Heart left ventricle (tissue), 13 donors: ENCODE measurements at regions not wholly inside any gene's neighbourhood (a gene's known extent, or its start where the extent isn't known, plus 50 kb on each side); places are given as distances from the start of the nearest gene placed in this dataset.

Source experiments
- POLR2A ChIP-seq, 2 donors: fragments of 450-650 bp; IDR thresholded peaks; one replicate each; pipeline ENCODE4 v1.6.1; 2017; ENCODE audit warnings: antibody characterized with exemption in 2 of 2, mild to moderate bottlenecking in 2 of 2, moderate library complexity in 2 of 2
- TF ChIP-seq, protein P1 (sequence below), 12 donors: fragments of 200-600 bp; sonication (generic) in 4 of 12; IDR thresholded peaks; one replicate each; pipeline versions ENCODE4 v1.5.0 to v1.8.0; 2018 to 2022; ENCODE audit warnings: antibody characterized with exemption in 12 of 12, mild to moderate bottlenecking in 5 of 12
- donor health status: ischemic (EF 13 %, LVEDD 7.1; RV severe dilation, severe dysfunction).
- donor health status: DM: no; HTN: yes; CAD: no.
- donor health status: DM: no; HTN: no; CAD: no.
- donor health status: ischemic (EF 25% LVEDD 6.9; RV normal size, moderate dysfunction).
- donor health status: ischemic (EF 25% LVEDD 5.7; RV mildly dilated, moderate dysfunction).
- donor health status: ischemic (EF 35%, LVEDD 5.7; RV mildly dilated, moderate dysfunction).
- donor health status: nonischemic (EF 11% LVEDD 7.7; RV severe dilation, severe dysfunction).
- donor health status: DM: yes; HTN: yes; CAD: no.
- donor health status: PGD.
- donor health status: ischemic (EF 29% LVEDD 5.4; RV normal size, mild dysfunction).
- donor health status: nonischemic (EF 23%, LVEDD 6.1; RV moderate dilation, normal function).

DNA sequence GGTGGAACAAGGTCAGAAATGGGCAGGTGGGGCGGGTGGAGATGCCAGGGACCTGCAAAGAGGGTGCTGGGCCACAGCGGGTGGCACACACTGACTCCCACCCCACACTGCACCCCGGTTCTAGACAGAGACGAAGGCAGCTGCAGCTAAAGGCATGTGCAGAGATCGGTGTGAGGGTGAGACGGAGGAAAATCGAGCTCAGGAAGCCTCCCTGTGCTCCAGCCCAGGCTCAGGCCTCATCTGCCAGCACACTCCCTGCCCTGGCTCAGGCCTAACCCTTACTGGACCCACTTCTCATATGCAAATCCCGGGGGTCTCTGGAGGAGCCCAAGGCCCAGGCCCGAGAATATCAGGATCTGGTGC is 130.8 kb upstream of the PPP1R26 start:
- TF ChIP-seq, protein P1, sequence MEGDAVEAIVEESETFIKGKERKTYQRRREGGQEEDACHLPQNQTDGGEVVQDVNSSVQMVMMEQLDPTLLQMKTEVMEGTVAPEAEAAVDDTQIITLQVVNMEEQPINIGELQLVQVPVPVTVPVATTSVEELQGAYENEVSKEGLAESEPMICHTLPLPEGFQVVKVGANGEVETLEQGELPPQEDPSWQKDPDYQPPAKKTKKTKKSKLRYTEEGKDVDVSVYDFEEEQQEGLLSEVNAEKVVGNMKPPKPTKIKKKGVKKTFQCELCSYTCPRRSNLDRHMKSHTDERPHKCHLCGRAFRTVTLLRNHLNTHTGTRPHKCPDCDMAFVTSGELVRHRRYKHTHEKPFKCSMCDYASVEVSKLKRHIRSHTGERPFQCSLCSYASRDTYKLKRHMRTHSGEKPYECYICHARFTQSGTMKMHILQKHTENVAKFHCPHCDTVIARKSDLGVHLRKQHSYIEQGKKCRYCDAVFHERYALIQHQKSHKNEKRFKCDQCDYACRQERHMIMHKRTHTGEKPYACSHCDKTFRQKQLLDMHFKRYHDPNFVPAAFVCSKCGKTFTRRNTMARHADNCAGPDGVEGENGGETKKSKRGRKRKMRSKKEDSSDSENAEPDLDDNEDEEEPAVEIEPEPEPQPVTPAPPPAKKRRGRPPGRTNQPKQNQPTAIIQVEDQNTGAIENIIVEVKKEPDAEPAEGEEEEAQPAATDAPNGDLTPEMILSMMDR (IDR thresholded peaks at IDR 0.05), result no peak
- TF ChIP-seq POLR2A (IDR thresholded peaks at IDR 0.05), result no peak
